NCI-H2196 treated with DMSO at 0.1 percent for 48 hours (cell line): ENCODE measurements at regions not wholly inside any gene's neighbourhood (a gene's known extent, or its start where the extent isn't known, plus 50 kb on each side); places are given as distances from the start of the nearest gene placed in this dataset.

Source experiments
- DNase-seq: peaks from one replicate; lab custom pipeline; 2025; ENCODE audit not compliant: unreplicated experiment; lab: John Stamatoyannopoulos, UW

DNA sequence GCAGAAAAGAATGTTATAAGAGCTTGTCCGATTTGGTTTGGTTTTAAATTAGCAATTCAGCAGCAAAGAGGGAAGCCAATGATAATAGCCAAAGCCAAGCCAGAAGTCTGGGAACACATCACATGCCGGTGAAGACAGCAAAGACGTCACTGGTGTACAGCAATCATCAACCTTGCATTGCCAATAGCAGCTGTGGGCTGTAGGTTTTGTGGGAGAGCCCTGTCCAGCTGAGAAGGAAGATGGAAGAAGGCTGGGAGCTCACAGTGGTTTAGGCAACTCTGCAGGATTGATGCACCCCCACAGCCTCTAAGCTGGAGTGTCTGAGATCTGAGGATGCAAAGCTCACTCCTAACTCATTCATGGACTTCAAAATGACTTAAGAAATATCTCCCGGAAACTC is 338.7 kb downstream of the SIPA1L2 start:
- no peak for DNase-seq

DNA sequence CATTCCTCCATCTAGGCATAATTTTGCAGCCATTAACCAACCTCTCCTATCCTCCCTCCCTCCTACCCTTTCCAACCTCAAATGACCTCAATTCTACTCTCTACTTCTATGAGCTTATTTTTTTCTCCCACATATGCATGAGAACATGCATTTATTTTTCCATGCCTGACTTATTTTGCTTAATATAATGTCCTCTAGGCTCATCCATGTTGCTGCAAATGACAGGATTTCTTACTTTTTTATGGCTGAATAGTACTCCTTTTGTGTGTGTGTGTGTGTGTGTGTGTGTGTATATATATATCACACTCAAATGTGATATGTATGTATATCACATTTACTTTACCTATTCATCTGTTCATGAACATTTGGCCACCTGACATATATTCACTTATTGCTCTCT is 339.4 kb downstream of the SIPA1L2 start:
- DNase-seq: no peak

DNA sequence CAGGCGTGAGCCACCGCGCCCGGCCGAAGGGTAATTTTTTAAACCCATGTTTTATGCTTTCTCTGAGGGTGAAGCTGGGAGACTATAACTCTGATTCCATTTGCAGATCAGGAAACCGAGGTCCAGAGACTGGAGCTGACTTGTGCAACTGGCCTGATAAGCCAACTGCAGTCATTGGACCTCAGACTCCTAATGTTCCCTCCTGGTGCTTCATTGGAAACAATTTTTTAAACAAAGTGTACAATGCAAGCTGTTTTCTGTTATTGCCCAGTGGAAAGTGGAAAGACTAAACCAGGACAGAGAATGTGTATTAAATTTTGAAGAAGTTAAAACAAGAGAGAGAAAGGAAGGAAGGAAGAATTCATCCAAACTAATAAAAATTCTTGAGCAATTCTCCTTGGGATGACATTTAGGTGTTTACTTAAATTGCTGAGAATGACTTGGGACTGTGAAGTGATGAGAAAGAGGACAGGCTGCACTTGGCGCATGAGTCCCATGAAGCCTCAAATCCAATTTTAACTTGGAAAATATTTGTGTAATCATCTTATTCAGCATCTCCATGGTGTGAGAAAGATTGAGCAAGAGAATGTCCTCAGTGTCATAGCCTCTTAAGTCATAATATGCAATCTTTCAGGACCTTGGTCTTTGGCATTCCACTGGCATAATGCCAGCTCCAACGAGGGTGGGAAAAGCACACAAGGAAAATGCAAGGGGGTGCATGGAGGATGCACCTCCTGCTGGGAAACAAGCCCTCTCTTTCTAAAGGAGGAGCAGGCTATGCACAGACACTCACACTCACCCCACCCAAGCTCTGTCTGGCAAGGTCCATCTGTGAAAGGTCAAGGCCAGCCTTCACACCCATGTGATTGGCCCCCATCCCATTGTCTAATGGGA is 342.0 kb downstream of the SIPA1L2 start:
- no peak for DNase-seq

DNA sequence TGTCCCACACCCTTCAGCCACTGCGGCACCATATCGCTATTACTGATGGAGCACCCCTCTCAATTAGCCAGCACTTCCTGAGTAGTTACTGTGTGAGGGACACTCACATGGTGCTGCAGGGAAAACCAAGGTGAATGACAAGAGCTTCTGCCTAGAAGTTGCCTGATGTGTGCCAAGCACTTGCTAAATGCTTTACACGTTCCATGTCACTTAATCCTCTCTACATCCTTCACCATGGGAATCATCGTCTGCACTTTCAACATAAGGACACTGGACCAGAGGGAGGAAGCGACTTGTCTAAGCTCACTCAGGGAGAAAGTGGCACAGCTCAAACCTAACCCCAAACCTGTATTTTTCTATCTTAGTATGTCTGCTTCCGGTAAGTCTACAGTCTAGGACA is 344.8 kb downstream of the SIPA1L2 start:
- DNase-seq: no peak

DNA sequence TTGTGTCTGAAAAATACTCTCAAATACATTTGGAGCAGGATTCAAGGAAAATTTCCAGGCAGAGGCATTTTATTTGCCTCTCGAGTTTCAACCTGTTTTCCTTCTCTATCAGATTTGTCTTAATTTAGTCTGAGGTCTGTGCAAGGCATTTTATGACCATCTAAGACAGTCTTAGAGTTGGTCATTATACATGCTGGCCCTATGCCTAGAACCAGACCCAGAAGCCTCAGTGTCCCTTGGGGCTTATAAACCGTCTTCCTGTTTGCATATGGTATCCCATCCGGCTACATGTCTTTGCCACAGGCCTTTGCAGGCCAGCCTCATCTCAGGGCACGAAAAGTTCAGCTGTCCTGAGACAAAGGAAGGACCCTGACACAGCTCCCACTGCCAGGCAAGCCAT is 346.1 kb downstream of the SIPA1L2 start:
- DNase-seq: no peak

DNA sequence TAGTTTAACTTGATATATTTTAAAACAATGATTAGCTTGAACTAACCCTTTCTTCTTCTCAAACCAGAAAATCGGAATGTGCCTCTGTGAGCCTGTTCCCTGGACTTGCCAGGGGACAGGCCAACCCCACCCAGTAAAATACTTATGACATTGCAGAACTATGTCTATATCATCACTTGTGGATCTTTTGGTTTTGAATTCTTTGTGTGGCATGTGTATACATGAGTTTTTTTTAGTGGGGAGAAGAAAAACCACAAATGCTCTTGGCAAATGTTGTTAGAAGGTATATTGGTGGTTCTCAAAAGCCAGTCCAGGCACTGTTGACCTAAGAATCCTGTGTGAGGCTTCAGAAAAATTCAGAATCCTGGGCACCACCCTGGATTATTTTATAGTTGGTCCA is 347.4 kb downstream of the SIPA1L2 start:
- DNase-seq: no peak

DNA sequence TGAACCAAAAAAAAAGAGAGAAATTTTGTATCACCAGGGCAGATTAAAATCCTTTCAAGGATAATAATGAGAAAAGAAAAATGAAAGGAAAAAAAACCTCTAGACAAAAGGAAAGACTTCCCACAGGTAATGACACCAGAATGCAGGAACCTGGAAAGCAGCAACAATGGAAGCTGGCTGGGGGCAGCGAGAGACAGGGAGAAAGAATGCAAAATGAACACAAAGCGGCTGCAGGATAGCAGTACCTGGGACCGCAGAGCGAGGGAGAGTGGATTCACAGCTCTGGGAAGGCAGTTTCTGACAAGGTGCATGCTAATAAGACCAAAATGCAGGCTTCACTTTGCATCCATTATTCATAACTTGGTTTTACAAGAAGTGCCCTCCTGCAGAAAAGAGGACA is 349.0 kb downstream of the SIPA1L2 start:
- no peak for DNase-seq

DNA sequence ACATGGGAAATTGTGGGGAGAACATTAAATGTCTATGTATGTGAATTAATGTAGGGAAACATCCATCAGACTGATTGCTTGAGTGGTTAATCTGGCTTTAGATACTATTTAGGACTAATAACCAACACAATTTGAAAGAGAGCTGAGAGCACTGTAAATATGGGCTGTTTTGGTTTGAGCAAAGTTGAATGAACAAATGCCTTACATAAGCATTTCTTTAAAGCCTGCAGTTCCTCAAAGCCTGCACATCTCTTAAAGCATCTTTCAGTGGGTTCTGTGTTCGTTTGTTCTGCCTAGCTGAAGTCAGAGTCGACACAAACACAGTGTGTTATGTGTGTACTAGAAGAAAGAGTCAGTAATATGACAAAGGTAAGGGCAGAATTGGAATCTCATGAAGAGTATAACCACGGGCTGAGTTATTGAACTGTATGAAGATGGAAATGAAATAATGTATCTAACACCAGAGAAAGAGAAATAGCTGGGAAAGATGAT is 350.0 kb downstream of the SIPA1L2 start:
- DNase-seq: no peak

DNA sequence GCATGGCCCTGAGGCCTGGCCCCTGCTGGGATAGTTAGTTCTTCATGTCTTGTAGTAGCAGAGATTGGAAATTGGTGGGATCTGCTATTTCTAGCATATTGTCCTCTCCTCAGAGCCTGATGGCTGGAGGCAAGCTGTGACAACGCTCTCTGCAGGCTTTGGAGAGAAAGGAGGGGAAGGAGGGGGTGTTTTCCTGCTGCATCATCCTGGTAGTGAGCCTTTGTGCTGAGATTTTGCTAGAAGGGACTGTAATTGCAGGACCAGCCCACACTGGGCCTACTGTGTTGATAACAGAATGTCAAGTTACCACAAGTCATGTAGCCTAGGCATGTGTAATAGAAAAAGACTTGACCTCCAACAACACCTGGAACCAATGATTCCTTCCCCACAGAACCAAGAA is 351.0 kb downstream of the SIPA1L2 start:
- no peak for DNase-seq

DNA sequence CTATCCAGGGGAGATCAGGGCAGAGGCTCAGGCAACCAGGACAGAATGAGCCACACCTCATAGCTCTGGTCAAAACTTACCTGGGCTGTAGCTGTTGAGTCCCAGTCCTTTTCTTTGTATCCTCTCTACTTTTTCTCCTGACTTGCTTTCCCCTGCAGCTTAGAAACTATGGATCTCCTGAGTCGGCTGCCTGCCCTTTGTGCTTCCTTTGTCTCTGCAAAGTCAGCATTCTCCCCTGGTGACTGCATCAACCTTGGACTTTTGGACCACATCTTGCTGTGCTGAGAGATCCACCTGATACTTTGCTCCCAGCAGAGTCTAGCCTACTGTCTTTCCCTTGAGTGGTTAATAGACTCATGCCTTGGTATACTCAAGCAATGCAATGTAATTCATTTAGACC is 353.3 kb downstream of the SIPA1L2 start:
- DNase-seq: no peak

DNA sequence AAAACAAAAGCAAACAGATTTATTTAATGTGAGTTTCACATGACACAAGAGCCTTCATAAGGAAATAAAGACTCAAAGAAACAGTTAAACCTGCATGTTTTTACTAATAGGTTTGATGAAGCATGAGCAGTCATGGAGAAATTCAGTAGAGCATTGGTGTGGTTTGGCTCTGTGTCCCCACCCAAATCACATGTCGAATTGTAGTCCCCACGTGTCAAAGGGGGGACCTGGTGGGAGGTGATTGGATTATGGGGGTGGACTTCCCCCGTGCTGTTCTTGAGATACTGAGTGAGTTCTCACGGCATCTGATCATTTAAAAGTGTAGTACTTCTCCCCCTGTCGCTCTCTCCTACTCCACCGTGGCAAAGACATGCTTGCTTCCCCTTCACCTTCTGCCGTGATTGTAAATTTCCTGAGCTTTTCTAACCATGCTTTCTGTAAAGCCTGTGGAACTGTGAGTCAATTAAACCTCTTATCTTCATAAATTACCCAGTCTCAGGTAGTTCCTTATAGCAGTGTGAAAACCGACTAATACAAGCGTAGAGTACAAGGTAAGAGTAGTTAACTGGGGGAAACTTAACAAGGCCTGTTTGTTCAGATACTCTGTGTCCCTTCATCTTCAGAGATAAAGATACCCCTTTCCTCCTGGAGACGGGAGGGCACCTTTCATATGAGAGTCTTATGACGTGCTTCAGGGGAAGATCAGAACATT is 354.8 kb downstream of the SIPA1L2 start:
- DNase-seq: no peak

DNA sequence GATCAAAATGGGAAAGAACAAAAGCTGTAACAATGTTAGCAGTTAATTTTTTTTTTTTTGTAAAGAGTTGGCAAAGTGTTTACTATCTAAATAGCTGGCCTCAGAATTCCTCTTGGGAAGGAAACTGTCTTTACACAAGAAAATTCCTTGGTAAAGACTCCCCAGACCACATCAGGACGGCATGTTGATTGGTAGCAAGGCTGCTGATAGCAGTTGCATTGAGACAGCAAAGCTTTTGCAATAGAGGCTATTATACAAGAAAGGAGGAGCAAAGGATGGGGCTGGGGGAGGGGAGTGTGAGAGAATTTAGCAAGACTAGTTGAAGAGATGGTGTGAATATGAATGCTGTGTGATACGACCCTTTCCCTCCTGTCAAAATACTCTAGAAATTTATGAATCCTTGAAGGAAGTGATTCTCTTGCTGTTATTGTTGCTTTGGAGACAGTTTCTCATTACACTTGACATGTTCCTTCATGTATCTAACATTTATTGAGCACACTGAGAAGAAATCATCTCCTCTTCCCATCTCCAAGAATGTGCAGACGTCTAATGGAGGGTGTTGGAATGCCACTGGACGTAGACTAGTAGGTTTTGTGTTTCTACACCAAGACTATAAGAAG is 355.6 kb downstream of the SIPA1L2 start:
- no peak for DNase-seq

DNA sequence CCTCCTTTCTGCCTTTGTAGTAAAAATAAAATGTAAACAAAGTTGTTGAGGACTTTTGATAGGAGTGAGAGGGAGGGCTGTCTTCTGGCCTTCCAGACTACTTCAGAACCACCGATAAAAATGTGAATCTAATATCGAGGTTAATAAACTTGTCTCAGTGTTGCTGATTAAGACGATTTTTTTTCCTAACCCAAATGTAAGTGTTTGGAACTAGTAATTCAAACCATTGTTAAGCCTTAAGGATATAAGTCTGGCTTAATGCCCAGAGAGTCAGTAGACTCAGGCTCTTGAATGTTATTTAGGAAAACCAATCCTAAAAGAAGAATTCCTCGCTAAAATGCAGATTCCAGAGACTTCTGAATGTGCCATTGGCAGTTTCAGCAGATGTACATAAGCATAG is 356.9 kb downstream of the SIPA1L2 start:
- no peak for DNase-seq

DNA sequence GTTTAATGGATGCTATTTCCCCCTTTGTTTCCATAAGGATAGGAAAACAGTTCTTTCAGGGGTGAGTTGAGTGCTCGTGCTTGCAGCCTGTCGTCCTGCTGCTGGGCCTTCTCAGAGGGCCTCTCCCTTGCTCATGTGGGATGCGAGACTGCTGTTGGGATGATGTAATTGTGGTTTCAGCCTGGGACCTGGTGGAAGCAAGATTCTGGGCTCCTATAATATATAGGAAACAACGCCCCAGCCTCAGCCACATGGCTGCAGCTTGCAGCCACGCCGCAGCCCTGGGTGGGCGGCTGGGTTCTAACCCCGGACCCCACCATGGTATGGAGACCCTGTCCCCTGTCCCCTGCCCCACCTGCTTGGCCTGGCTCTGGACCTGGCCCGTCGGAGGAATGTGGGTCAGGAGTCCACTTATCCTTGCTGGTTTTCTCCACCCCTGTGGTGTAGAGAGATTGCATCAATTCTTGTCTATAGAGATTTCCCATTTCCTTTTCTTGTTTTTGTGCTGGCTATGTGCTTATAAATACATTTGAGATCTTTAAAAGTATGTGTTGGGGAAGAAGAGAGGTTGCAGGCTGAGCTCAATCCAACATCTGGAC is 357.8 kb downstream of the SIPA1L2 start:
- no peak for DNase-seq

DNA sequence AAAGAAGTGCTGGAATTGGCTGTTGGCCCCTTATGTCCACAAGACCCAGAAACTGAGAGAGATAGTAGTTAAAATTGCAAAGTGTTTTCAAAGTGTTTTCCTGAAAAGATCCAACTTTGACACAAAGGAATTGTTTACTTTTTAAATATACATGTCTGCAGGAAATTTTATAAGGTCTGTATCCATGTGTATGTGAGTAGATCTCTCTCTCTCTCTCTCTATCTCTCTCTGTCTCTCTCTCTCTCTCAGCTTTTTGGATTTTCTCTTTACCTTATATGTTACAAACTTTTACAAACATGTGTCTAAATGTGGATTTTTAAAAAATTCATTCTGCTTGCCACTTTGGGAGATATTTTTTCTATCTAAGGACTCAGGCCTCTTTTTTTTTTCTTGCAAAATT is 358.6 kb downstream of the SIPA1L2 start:
- DNase-seq: no peak

DNA sequence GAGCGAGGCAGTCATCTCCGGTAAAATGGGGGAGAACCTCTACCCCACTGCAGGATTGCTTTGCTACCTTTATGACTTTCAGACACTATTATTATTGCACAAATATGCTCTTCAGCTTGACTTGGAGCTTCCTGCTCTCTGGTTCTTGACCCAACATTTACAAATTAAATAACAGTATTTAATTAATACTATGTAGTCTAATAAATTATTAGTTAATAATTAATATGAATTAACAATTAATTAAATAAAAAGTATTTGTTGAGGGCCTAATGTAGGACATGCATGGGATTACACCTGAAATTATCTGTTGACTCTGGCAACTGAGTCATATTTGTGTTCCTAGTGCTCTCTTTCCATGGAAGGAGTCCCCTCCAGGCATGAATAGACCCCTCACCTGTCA is 359.9 kb downstream of the SIPA1L2 start:
- no peak for DNase-seq

DNA sequence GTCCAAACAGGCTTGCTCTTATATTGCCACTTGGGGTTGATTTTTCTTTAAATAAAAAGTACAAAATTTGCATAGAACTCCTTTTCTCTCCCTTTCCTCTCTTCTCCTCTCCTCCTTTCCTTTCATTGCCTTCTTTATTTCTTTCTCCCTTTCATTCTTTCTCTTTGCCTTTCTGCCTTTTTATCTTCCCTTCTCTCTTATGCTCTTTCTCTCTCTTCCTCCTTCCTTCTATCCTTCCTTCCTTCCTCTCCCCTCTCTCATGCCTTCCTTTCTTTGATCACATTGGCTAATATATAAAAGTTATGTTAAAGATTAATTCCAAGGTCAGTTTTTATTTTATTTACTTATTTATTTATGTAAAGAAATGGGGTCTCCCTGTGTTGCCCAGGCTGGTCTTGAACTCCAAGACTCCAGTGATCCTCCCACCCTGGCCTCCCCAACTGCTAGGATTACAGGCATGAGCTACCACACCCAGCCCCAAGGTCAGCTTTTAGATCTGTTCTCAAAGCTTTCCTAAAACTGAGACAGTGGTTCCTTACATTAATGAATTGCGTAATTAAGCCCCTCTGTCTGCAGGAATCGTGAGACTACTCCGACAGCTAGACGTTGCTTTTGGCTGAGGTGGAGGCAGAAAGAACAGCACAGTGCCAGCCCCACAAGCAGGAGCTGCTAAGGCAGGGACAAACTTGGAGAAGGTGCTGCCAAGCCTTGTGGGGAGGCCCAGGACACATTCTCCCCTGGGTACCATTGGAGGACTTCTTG is 361.9 kb downstream of the SIPA1L2 start:
- no peak for DNase-seq

DNA sequence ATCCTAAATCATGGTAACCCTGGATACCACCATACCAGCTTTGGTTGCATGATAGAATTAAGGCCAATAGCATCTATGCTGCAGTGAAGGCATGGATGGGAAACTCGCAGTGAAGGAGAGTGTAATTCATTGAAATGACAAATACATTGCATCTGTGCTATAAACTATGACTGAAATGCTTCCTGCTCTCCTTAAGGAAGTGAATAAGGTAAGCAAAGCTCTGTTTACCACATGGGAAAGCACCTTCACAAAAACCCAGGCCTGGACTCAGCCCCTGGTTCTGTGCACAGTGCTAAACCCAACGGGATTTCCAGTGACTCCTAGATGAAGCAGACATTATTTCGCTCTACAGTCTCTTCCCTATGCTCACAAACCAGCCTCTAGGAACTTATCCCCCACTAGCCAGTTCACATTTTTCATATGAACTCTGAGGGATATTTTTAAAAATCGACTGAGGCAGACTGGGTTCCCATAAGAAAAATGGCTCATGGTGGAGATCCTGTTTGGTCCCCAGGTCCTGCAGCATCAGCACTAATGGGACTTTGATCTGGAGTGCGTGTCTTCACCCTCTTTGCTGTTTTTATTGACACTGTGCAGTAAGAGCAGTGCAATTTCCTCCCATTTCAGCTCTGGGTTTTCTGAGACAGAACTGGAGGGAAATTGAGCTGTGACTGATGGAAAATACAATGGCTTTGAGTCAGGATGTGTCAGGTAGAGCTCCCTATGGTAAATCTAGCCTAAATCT is 362.7 kb downstream of the SIPA1L2 start:
- no peak for DNase-seq

DNA sequence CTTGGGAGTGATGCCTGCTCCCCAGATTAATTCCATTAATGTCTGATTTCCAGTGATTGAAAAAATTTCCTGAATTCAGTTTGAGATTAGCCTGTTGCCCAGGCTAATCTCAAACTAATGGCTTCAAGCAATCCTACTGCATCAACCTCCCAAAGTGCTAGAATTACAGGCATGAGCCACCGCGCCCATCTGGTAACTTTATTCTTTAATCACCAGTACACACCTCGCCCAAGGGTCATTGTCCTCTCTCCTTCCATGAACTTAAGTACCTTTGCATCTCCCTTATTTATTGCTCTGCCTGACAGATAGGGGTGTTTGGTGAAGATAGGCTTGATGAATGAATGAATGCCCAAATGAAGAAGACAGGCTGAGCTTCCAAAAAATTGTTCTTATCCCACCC is 366.5 kb downstream of the SIPA1L2 start:
- DNase-seq: no peak

DNA sequence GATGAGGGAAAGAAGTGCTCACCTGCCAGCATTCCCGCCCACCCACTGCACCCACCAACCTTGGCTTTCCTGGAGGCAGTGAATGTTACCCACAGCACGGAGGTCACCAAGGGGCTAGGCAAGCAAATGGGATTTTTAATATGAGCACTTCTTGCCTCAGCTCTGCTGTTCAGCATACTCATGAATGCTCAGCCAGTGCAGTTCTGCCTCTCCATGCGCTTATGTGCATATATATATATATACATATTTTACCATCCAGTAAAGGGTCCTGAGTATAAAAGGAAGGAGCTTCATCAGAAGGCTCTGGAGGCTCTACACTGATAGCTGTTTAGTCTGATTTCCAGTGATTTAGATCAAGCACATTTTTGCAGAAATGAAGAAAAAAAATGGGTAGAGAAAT is 366.9 kb downstream of the SIPA1L2 start:
- DNase-seq: no peak
